HG03520 (cell line): ENCODE measurements at regions not wholly inside any gene's neighbourhood (a gene's known extent, or its start where the extent isn't known, plus 50 kb on each side); places are given as distances from the start of the nearest gene placed in this dataset.

ENCODE experiments used
- ATAC-seq: cut with Tn5 transposase; IDR thresholded peaks from one replicate; pipeline ENCODE4 v1.9.1; 2021; ENCODE audit warnings: mild to moderate bottlenecking, moderate library complexity; ENCODE audit not compliant: unreplicated experiment

- no peak for ATAC-seq
Observed at GRCh38 chr11:27287205-27287604, 75.8 kb downstream of the CCDC34 start.

- ATAC-seq: no peak
Observed at GRCh38 chr11:27285761-27286160, 77.3 kb downstream of the CCDC34 start.

- ATAC-seq: no peak
Observed at GRCh38 chr11:27282806-27283205, 80.2 kb downstream of the CCDC34 start.

DNA sequence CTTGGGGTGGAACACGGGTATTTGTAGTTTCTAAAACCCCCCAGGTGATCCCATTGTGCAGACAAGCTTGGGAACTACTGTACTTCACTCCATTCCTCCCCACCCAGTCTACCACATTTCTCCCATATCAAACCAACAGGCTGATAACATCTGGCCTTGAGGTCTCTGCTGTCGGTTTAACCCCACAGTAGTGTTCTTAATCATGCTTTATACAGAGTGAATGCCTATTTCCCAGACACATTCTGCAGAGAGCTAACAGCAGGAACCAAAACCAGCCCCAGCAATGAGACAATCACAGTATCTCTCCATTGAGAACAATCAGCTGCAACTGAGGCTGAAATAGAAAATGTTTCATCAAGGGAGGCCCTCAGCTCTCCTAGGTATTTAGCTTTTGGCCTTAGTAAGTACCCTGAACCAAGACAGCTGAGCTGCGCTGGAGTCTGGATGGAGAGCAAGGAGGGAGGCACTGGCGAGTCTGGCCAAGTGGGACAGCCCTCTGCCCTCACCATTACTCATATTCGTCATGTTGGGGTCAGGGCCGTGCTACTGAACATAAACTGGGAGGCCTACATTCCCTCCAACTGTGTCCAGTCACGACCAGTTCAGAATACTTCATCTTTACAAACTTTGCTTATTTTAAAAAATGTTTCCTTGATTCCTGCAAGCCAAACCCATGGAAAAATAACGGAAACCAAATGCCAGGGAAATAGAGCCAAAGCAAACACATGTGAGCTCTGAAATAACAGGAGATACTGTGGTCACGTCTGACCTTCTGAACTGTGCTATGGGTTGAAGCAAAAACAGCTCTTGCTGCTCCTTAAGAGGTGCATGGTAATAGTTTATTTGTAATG is 81.0 kb downstream of the CCDC34 start:
- peak; percentile 63 for ATAC-seq

DNA sequence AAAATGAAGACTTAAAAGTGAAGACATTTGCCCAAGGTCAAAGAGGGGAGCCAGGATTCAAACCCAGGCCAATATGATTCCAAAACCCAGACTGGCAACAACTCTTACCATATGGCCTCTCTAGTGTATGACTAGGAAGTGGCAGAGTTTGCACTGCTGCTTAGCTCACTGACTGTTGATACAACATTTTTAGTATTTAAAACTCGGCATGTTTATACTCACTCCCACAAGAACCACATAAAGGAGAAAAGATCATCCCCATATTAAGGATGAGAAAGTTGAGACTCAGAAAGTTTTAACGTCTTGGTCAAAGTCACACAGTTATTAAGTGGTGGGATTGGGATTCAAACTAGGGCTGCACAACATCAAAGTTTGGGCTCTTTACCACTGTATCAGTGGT is 81.7 kb downstream of the CCDC34 start:
- ATAC-seq: no peak

GRCh38 chr11:27280140-27280539 is 82.9 kb downstream of the CCDC34 start:
- ATAC-seq: no peak

- no peak for ATAC-seq
Observed at GRCh38 chr11:27279460-27279859, 83.6 kb downstream of the CCDC34 start.

DNA sequence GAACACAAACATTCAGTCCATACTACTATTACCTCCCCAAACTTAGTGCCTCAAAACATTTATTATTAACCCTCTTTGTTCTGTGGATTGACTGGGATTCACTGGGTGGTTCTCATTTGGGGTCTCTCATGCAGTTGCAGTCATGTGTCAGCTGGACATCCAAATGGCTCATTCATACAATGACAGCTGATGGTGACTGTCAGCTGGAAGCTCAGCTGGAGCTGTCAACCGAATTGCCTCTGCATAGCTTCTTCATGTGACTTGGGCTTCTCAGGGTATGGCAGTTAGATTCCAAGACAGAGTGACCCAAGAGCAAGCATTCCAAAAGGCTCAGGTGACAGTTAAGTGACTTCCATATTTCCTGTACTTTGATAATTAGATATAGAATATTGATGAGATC is 85.2 kb downstream of the CCDC34 start:
- ATAC-seq: no peak

DNA sequence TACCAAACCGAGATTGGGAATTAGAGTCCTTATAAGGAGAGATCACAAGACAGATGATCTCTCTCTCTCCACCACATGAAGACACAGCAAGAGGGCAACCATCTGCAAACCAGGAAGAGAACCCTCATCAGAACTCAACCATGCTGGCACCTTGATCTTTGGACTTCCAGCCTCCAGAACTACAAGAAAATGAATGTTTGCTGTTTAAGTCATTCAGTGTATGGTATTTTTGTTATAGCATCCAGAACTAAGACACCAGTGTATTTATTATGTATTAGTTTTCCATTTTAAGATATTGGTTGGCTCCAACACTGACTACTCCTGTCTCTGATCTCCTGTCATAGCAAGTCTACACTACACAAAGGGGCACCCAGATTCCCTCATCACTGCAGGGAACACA is 86.9 kb downstream of the CCDC34 start:
- ATAC-seq: no peak

DNA sequence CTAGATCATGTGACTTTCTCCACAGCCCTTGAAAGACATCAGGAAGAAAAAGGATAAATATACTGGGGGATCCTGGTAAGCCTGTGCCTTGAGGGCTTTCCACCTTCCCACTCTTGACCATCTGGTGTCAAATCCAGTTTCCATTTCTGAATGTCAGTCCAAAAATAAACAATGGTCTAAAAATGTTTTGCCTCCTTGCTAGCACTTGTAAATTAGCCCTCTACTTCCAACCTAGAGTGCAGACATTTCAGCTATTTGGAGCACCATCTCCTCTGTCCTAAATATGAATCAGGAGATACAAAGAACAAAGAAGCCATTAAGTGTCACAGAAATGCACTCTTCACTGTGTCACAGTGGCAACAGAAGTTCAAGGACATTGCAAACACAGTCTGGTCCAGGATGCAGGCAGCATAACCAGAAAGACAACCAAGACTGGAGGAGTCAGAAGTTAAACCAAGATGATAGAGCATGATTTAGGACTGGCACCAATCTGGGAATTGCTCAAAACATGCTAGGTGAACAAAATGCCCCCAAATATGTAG is 88.1 kb downstream of the CCDC34 start:
- no peak for ATAC-seq

GRCh38 chr11:27266125-27266524 is 96.9 kb downstream of the CCDC34 start:
- ATAC-seq: no peak

DNA sequence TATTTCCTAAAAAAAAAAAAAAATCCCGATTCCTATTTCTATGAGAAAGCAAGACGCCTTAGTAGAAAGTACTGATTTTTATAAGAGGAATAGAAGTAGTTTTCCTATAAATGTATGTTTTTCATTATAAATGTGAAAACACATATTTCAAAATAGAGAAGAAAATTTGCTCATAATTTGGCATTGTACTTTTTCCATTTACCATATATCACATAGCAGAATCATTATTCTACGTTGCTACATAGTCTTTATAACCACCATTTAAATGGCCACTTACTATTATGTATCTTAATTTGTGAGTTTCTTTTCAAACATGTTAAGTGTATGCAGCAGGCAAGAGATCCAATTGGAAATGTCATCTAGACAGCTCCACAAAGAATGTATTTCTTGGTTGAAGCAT is 99.0 kb downstream of the CCDC34 start:
- ATAC-seq: no peak

DNA sequence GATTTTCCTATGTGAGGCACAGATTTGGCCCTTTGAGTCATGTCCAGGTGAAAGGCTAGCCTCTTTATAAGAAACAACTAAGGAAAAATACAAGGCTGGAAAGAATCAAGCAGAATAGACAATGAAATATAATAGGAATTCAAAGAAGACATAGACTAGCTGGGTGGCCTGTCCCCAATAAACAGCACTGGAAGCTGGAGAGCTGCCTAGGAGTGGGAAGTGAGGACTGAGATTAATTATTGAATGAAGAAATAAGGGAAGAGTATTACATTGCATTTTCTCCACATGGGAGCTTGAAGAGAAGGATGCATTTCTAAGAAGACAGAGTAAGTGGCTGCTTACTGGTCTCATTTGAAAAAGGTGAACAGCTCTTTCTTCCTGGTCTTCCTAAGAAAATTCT is 100.0 kb downstream of the CCDC34 start:
- no peak for ATAC-seq

DNA sequence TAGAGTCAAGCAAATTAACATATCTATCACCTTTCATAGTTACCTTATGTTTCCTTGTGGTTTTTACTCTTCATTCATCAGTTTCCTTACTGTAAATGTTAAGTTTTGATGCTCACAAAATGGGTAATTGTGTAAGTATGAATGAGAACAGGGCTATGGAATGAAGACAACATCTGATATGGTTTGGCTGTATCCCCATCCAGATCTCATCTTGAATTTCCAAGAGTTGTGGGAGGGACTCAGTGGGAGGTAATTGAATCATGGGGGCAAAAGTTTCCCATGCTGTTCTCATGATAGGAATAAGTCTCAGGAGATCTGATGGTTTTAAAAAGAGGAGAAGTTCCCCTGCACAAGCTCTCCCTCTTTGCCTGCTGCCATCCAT is 107.6 kb downstream of the CCDC34 start:
- ATAC-seq: no peak

- ATAC-seq: no peak
Observed at GRCh38 chr11:27254744-27255446, 108.1 kb downstream of the CCDC34 start.

DNA sequence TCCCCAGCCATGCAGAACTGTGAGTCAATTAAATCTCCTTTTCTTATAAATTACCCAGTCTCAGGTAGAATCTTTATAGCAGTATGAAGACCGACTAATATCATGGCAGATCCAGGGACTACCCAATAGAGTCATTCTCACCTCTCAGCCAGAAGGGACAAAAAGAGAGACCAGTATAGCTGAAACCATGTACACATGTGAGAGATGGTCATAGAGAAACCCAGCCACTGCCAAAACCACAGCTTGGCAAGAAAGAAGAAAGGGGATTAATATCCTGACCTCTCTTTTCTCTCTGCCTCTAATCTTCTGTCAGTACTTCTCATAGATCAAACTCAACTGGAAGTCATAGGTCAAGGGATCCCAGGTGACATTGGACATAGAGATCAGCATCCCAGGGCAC is 109.8 kb downstream of the CCDC34 start:
- no peak for ATAC-seq

DNA sequence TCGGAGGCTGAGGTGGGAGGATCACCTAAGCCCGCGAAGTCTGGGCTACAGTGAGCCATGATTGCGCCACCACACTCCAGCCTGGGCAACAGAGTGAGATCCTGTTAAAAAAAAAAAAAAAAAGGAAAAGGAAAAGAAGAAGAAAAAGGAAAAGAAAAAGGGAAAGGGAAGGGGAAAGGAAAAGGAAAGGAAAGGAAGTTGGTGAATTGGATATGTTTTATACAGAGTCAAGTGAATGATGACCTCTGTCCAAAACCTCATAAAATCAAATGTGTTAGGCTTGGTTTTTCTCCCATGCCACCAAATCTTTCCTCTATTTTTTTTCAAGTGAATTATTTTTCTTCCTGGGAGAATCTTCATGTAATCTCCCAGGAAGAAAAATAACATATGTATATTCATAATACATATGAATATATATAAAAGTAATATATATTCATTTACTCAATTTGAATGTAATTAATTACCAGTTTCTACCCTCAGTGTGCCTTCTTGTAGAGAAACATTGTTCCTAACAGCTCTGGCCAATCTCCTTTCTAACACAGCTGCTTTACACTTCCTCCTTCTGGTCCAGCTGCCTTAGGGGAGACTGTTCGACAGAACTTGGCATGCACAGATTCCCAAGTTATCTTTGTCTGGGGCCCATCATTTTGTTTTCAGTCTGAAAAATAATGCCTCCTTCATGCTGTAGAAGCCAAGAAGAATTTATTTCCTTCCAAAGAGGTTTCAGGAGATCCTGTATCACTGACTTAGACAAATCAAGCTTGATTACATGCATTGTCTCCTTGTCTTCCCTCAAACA is 111.9 kb downstream of the CCDC34 start:
- ATAC-seq: no peak

DNA sequence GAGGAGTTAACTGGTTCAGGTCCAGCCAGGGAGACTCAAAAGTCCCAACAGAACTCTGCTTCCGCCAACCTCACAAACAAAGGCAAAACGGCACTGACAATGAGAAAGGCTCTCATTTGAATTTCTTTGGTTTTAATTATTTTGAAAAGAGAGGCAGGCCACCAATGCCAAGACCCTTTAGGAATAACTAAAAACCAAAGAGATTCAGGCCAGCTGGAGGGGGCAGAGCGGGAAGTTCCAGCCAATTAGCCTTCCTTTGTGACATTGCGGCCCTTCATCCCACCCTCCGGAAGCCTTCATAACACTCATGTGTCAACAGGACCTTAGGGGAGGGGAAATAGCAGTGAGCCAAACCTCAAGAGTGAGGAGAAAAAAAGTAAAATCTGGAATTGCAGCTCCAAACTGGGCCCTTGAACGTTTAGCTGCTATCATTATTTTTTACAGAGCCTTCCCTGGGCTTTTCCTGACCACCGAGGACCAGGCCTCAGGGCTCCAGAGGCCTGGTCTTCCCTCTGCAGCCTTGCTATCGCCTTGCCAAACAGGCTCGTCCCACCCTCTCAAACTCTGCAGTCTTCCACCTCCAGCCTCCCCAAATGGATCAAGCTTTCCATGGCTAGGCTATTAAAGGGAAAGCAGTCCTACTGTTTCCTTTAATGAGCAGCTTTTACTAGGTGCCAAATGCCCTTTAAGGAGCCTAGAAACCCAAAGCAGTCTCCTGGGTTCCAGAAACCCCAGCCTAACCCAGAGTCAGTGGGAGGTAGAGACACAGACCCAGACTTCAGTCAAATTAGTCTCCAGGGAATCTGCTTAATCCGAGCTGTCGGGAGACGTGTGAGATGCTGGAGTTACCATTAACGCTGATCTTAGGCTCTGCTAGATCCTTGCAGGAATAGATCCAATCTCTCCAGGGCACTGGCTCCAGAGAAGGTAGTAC is 114.2 kb downstream of the CCDC34 start:
- ATAC-seq: no peak

DNA sequence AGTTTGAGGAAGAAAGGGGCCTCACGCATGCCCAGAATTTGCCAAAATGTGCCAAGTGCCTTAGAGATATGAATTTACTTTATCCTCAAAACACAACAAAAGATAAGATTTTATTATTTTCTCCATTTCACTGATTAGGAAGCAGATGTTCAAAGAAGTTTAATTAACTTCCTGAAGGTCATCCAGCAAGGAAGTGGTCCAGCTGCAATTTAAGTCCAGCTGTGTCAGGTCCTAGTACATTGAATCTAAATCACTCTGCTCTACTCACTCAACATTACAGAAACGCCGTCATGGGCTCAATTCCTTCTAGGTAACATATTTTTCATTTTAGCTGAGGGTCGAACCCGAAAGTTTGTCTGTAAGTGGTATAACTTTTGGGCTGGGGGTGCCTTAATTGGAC is 115.4 kb downstream of the CCDC34 start:
- ATAC-seq: no peak

DNA sequence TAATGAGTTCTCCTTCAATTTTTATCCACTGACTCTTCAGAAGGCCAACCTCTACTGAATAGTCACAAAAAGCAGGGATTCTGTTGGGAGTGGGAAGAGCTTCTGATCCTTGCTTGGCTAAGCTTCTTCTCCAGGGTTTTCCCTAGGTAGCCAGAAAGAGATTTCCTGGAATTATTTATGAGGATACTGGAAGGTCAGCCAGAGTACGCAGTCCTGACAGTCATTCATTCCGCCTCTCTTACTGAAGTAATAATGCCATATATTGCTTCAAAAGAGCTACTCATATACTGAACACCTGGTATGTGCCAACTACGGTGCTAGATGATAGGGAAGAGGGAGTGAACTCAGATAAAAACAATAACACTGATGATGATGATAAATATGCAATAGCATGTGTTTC is 116.1 kb downstream of the CCDC34 start:
- no peak for ATAC-seq
